ENCODE measurements at regions not wholly inside any gene's neighbourhood (a gene's known extent, or its start where the extent isn't known, plus 50 kb on each side); places are given as distances from the start of the nearest gene placed in this dataset.

DNA sequence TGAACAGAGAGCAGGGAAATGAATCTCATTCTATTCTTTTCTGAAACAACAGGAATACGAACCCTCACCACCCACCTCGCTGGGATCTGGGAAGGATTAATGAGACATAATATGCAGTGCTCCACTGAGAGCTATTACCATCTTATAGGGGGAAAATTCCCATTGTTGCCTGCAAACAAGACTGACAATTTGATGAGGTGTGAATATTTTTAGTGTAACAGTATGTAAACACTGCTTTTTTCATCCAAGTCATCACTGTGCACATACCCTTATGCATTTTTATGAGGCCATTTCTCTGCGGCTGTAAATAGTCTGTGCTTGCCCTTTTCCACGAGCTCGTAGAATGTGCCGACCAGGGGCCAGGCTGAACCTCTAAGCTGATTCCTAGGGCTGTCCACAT, 285.6 kb upstream of the CPEB2 start:
- no peak for DNase-seq (ENCODE audit: extremely low spot score)
- H3K36me3 ChIP-seq, result no peaks in the 10 kb centered on the region
- 54% methylated on average over 6 of the region's 6 CpGs for WGBS
- H3K4me1 ChIP-seq, result peaks cover 0 to 19% (median 14%) of the 10 kb centered on the region in 4 donors
- H3K9me3 ChIP-seq, result no peaks in the 10 kb centered on the region
- no peaks in the 10 kb centered on the region for H3K27me3 ChIP-seq
- no peak overlapping the region for H3K27ac ChIP-seq (replicated peaks in 1 of 4)
- intact Hi-C loops (cut with DNase I), result no loop called here
- H3K4me3 ChIP-seq, result no peak overlapping the region
- TF ChIP-seq, protein P1, sequence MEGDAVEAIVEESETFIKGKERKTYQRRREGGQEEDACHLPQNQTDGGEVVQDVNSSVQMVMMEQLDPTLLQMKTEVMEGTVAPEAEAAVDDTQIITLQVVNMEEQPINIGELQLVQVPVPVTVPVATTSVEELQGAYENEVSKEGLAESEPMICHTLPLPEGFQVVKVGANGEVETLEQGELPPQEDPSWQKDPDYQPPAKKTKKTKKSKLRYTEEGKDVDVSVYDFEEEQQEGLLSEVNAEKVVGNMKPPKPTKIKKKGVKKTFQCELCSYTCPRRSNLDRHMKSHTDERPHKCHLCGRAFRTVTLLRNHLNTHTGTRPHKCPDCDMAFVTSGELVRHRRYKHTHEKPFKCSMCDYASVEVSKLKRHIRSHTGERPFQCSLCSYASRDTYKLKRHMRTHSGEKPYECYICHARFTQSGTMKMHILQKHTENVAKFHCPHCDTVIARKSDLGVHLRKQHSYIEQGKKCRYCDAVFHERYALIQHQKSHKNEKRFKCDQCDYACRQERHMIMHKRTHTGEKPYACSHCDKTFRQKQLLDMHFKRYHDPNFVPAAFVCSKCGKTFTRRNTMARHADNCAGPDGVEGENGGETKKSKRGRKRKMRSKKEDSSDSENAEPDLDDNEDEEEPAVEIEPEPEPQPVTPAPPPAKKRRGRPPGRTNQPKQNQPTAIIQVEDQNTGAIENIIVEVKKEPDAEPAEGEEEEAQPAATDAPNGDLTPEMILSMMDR (IDR thresholded peaks at IDR 0.05), result no peak
- TF ChIP-seq POLR2AphosphoS5 (IDR thresholded peaks at IDR 0.05), result no peak

GRCh38 chr4:14719053-14719452, 283.2 kb upstream of the CPEB2 start:
- Histone ChIP-seq H3K27me3 (no peaks in the 10 kb centered on the region), H3K27ac (replicated peaks in 1 of 4) (no peak overlapping the region), H3K4me3 (no peak overlapping the region), H3K9me3 (no peaks in the 10 kb centered on the region), H3K36me3 (no peaks in the 10 kb centered on the region), H3K4me1 (peaks cover 0 to 19% (median 14%) of the 10 kb centered on the region in 4 donors)
- no peak for DNase-seq (ENCODE audit: extremely low spot score)
- TF ChIP-seq POLR2AphosphoS5 (IDR thresholded peaks at IDR 0.05), result no peak
- no peak for TF ChIP-seq EP300 (IDR thresholded peaks at IDR 0.05)
- TF ChIP-seq POLR2A (IDR thresholded peaks at IDR 0.05; ENCODE audit: low read depth), result no peak
- TF ChIP-seq, protein P1 (IDR thresholded peaks at IDR 0.05), result no peak
- WGBS, result 24% methylated on average over 3 of the region's 3 CpGs
- intact Hi-C loops (cut with DNase I), result no loop called here

GRCh38 chr4:14726441-14726840, 275.8 kb upstream of the CPEB2 start:
- TF ChIP-seq EP300 (IDR thresholded peaks at IDR 0.05) (no peak), POLR2A (IDR thresholded peaks at IDR 0.05; ENCODE audit: low read depth) (no peak)
- TF ChIP-seq, protein P1 (IDR thresholded peaks at IDR 0.05), result no peak
- no peak for DNase-seq (ENCODE audit: extremely low spot score)
- Histone ChIP-seq H3K9me3 (no peaks in the 10 kb centered on the region), H3K4me3 (no peak overlapping the region), H3K27ac (replicated peaks in 1 of 4) (no peak overlapping the region), H3K27me3 (no peaks in the 10 kb centered on the region), H3K36me3 (no peaks in the 10 kb centered on the region), H3K4me1 (peaks cover 0 to 7% (median 5%) of the 10 kb centered on the region in 4 donors)
- intact Hi-C loops (cut with DNase I), result no loop called here
- WGBS, result 55% methylated on average over 3 of the region's 3 CpGs

- 52% methylated on average over 4 of the region's 4 CpGs for WGBS
- no peak overlapping the region for H3K4me3 ChIP-seq
- no peak for DNase-seq (ENCODE audit: extremely low spot score)
- no peak overlapping the region for H3K27ac ChIP-seq (replicated peaks in 1 of 4)
- intact Hi-C loops (cut with DNase I), result no loop called here
- peaks cover 0 to 7% (median 5%) of the 10 kb centered on the region in 4 donors for H3K4me1 ChIP-seq
- H3K27me3 ChIP-seq, result no peaks in the 10 kb centered on the region
- H3K36me3 ChIP-seq, result no peaks in the 10 kb centered on the region
- TF ChIP-seq POLR2A (IDR thresholded peaks at IDR 0.05; ENCODE audit: low read depth), result no peak
- TF ChIP-seq, protein P1 (IDR thresholded peaks at IDR 0.05), result no peak
- no peak for TF ChIP-seq POLR2AphosphoS5 (IDR thresholded peaks at IDR 0.05)
- no peak for TF ChIP-seq EP300 (IDR thresholded peaks at IDR 0.05)
- no peaks in the 10 kb centered on the region for H3K9me3 ChIP-seq
Observed at GRCh38 chr4:14726877-14727361, 275.4 kb upstream of the CPEB2 start.

DNA sequence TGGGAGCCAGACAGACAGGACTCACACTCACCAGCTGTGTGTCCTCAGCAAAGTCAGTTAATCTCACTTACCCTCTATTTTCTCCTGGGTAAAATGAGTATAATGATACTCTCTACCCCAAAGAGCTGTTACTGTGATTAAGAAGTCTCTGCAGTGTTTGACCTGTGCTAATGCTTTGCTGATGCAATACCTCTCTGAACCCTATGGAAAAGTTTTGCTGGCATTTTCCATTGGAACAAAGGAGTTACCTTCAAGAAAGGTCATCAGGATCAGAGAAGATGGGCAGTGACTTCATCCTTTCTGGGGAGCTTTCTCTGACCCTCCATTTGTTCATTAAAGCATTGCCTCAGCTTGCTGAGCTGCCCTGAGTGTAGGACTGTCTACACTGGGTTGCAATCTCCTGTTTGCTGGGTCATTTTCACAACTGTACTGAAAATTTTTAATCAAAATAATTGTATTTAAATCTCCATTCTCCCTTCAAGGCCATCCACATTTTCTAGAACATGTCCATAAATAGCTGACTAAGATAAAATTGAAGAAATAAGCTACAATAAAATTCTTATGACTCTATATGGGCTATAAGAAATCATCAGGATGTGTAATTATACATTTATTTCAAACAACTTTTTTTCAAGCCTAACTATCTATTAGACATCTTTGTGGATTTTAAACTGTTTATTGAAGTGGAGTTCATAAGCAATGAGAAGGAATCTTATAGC, 272.8 kb upstream of the CPEB2 start:
- H3K27ac ChIP-seq (replicated peaks in 1 of 4), result no peak overlapping the region

More for the DNA sequence above, 272.8 kb upstream of the CPEB2 start:
- no peaks in the 10 kb centered on the region for H3K9me3 ChIP-seq
- H3K4me1 ChIP-seq, result peaks cover 0 to 7% (median 5%) of the 10 kb centered on the region in 4 donors
- H3K27me3 ChIP-seq, result no peaks in the 10 kb centered on the region
- H3K4me3 ChIP-seq, result no peak overlapping the region
- no peaks in the 10 kb centered on the region for H3K36me3 ChIP-seq
- TF ChIP-seq, protein P1 (IDR thresholded peaks at IDR 0.05), result no peak
- no peak for TF ChIP-seq POLR2A (IDR thresholded peaks at IDR 0.05; ENCODE audit: low read depth)
- TF ChIP-seq EP300 (IDR thresholded peaks at IDR 0.05), result no peak
- no peak for TF ChIP-seq POLR2AphosphoS5 (IDR thresholded peaks at IDR 0.05)
- no peak for DNase-seq (ENCODE audit: extremely low spot score)
- intact Hi-C loops (cut with DNase I), result no loop called here

Measured in esophagus muscularis mucosa (tissue), 4 donors.